ENCODE measurements at regions not wholly inside any gene's neighbourhood (a gene's known extent, or its start where the extent isn't known, plus 50 kb on each side); places are given as distances from the start of the nearest gene placed in this dataset.
"Not testable (repeated sequence)": the region's sequence is repeated elsewhere in the genome, so short reads cannot be mapped to it uniquely, and the experiment has no call there.

DNA sequence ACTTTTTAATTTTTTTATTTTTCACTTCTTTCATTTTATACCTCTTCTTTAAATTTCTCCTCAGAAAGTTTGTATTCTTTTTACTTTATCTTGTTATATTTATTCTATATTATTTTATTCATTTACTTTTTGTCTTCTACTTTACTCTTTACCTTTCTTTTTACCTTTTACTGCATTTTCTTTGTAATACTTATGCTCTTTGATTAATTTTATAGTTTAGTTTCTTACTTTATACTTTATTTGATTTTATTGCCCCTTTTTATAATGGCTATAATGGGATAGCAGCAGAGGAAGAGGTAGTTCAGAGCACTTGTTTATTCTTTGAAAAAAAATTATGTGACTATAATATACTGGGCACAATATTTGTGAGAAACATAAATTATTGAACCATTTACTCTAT is 542.6 kb upstream of the SPRY2 start:
- DNase-seq (ENCODE audit: low read depth in 6 of 9, low spot score in 9 of 9), result no peak

DNA sequence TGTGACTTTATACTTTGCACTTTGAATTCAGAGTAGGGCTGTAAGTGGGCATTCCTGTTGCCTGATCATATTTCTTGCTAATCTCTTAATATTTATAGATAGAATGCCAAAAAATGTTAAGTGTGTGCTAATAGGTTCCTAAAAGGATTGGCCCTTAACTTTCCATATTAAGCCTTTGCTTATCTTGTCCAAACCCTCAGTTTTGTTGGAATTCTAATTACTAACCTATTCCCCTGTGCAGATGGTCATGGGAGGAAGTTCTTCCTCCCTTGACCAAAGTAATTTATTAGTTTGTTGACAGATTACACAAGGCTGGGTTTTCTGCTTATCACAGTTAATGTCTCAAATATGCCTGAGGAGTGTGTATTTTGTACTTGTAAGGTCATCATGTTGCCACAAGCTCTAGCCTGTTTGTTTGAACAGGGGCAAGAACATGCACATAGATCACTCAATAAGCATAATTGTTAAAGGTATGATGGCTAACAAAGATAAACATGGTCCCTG is 541.1 kb upstream of the SPRY2 start:
- Histone ChIP-seq H3K27ac (ENCODE audit: low read depth in 1 of 2, low read length in 1 of 2) (no peak overlapping the region), H3K4me3 (ENCODE audit: low read length in 2 of 2) (no peak overlapping the region), H3K36me3 (ENCODE audit: control insufficient read depth in 2 of 2, insufficient read depth in 2 of 2, low read length in 1 of 2) (no peaks in the 10 kb centered on the region), H3K27me3 (ENCODE audit: control insufficient read depth in 2 of 2, insufficient read depth in 1 of 2, low read length in 1 of 2) (no peaks in the 10 kb centered on the region), H3K9me3 (ENCODE audit: control insufficient read depth in 2 of 2, insufficient read depth in 1 of 2, low read length in 1 of 2) (no peaks in the 10 kb centered on the region), H3K4me1 (ENCODE audit: control insufficient read depth in 2 of 2, insufficient read depth in 2 of 2, low read length in 2 of 2) (no peaks in the 10 kb centered on the region)
- no peak for DNase-seq (ENCODE audit: low read depth in 6 of 9, low spot score in 9 of 9)

More for the DNA sequence above, 542.6 kb upstream of the SPRY2 start:
- Histone ChIP-seq H3K9me3 (ENCODE audit: control insufficient read depth in 2 of 2, insufficient read depth in 1 of 2, low read length in 1 of 2) (no peaks in the 10 kb centered on the region), H3K4me3 (ENCODE audit: low read length in 2 of 2) (no peak overlapping the region), H3K27me3 (ENCODE audit: control insufficient read depth in 2 of 2, insufficient read depth in 1 of 2, low read length in 1 of 2) (no peaks in the 10 kb centered on the region), H3K4me1 (ENCODE audit: control insufficient read depth in 2 of 2, insufficient read depth in 2 of 2, low read length in 2 of 2) (no peaks in the 10 kb centered on the region), H3K36me3 (ENCODE audit: control insufficient read depth in 2 of 2, insufficient read depth in 2 of 2, low read length in 1 of 2) (no peaks in the 10 kb centered on the region), H3K27ac (ENCODE audit: low read depth in 1 of 2, low read length in 1 of 2) (no peak overlapping the region)

DNA sequence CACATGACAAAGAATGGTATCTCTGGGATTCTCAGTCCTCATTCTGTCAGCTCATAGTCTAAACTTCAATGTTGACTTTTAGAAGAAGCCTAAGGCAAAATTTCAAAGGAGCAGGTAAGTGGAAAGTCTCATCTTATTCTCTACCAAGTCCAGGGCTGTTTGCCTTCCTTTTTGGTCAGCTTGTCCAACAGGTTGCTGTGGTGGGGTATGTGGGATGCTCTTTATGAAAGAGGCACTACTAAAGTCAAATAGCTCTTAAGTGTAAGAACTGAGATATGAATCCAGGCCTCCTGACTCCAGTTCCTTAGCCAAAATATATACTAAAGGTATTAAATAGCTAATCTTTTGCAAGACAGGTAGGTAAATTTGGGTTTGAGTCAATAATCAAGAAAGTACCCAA is 540.6 kb upstream of the SPRY2 start:
- Histone ChIP-seq H3K4me1 (ENCODE audit: control insufficient read depth in 2 of 2, insufficient read depth in 2 of 2, low read length in 2 of 2) (no peaks in the 10 kb centered on the region), H3K36me3 (ENCODE audit: control insufficient read depth in 2 of 2, insufficient read depth in 2 of 2, low read length in 1 of 2) (no peaks in the 10 kb centered on the region), H3K27me3 (ENCODE audit: control insufficient read depth in 2 of 2, insufficient read depth in 1 of 2, low read length in 1 of 2) (no peaks in the 10 kb centered on the region), H3K27ac (ENCODE audit: low read depth in 1 of 2, low read length in 1 of 2) (no peak overlapping the region), H3K9me3 (ENCODE audit: control insufficient read depth in 2 of 2, insufficient read depth in 1 of 2, low read length in 1 of 2) (no peaks in the 10 kb centered on the region), H3K4me3 (ENCODE audit: low read length in 2 of 2) (no peak overlapping the region)
- DNase-seq (ENCODE audit: low read depth in 6 of 9, low spot score in 9 of 9), result no peak

DNA sequence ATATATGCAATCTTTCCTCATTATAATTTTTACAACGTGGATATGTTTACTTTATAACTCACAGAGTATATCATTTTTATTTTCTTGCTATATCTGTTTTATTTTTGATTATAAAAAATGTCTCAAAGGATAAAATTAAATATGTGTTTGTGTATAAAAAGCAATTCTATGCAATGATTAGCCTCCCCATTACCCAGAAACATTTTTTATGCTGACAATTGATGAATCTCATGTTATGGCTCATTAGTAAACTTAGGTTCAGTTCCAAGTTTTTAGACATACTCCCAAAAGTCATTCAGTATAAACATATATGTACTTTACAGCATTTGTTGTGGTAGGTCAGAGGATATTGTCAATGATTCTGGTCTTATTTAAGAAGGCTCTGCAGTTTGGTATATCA is 540.1 kb upstream of the SPRY2 start:
- Histone ChIP-seq H3K27ac (ENCODE audit: low read depth in 1 of 2, low read length in 1 of 2) (no peak overlapping the region), H3K4me1 (ENCODE audit: control insufficient read depth in 2 of 2, insufficient read depth in 2 of 2, low read length in 2 of 2) (no peaks in the 10 kb centered on the region), H3K4me3 (ENCODE audit: low read length in 2 of 2) (no peak overlapping the region), H3K9me3 (ENCODE audit: control insufficient read depth in 2 of 2, insufficient read depth in 1 of 2, low read length in 1 of 2) (no peaks in the 10 kb centered on the region), H3K27me3 (ENCODE audit: control insufficient read depth in 2 of 2, insufficient read depth in 1 of 2, low read length in 1 of 2) (no peaks in the 10 kb centered on the region), H3K36me3 (ENCODE audit: control insufficient read depth in 2 of 2, insufficient read depth in 2 of 2, low read length in 1 of 2) (no peaks in the 10 kb centered on the region)
- 85% methylated on average over 1 of the region's 1 CpG for WGBS
- no peak for DNase-seq (ENCODE audit: low read depth in 6 of 9, low spot score in 9 of 9)

DNA sequence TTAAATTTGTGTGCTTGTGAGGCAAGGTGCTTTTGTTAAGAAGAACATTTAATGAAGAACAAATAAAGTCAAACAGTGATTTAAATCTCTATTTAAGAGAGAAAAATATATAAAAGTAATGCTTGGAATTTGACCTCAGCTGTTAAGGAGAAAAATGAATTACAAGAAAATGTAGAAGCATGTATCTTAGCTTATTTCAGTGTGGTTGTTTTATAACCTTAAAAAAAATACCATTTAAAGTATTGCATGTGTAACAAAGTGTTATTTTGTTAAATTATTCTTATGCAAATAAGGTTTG is 537.0 kb upstream of the SPRY2 start:
- DNase-seq (ENCODE audit: low read depth in 6 of 9, low spot score in 9 of 9), result no peak
- Histone ChIP-seq H3K36me3 (ENCODE audit: control insufficient read depth in 2 of 2, insufficient read depth in 2 of 2, low read length in 1 of 2) (no peaks in the 10 kb centered on the region), H3K4me3 (ENCODE audit: low read length in 2 of 2) (no peak overlapping the region), H3K4me1 (ENCODE audit: control insufficient read depth in 2 of 2, insufficient read depth in 2 of 2, low read length in 2 of 2) (no peaks in the 10 kb centered on the region), H3K27me3 (ENCODE audit: control insufficient read depth in 2 of 2, insufficient read depth in 1 of 2, low read length in 1 of 2) (no peaks in the 10 kb centered on the region), H3K27ac (ENCODE audit: low read depth in 1 of 2, low read length in 1 of 2) (no peak overlapping the region), H3K9me3 (ENCODE audit: control insufficient read depth in 2 of 2, insufficient read depth in 1 of 2, low read length in 1 of 2) (no peaks in the 10 kb centered on the region)

DNA sequence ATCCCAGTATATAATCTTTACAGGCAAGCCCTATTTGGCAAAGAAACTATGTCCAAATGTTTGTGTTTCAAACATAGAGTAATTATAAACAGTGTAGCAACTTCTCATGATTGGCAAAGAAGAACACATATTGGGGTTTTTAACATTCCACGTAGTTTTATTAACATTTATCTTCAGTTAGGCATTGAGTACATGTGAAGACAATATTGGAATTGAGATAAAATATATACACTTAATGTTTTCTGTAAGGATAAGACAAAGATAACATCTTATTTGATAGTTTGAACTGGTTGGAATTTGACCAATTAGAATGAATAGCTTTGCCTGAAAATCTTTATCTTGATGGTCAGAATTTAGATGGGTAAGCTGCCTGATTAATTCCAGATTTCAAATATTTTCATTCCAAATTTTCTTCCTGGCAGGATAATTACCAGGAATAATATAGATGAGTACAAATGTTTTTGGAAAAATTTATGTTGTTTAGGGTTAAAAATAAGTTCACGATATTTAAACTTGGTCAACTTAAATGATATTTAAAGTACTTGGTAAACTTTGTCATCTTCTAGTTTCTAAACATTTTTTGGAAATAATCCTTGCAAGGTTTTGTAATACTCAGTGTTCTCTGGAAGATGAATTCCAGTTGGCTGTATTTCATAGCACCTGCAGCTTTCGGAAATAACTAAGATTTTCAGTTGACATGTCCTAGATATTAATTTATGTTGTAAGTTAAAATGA is 536.5 kb upstream of the SPRY2 start:
- Histone ChIP-seq H3K36me3 (ENCODE audit: control insufficient read depth in 2 of 2, insufficient read depth in 2 of 2, low read length in 1 of 2) (no peaks in the 10 kb centered on the region), H3K4me3 (ENCODE audit: low read length in 2 of 2) (no peak overlapping the region), H3K27me3 (ENCODE audit: control insufficient read depth in 2 of 2, insufficient read depth in 1 of 2, low read length in 1 of 2) (no peaks in the 10 kb centered on the region), H3K4me1 (ENCODE audit: control insufficient read depth in 2 of 2, insufficient read depth in 2 of 2, low read length in 2 of 2) (no peaks in the 10 kb centered on the region), H3K27ac (ENCODE audit: low read depth in 1 of 2, low read length in 1 of 2) (no peak overlapping the region), H3K9me3 (ENCODE audit: control insufficient read depth in 2 of 2, insufficient read depth in 1 of 2, low read length in 1 of 2) (no peaks in the 10 kb centered on the region)
- DNase-seq (ENCODE audit: low read depth in 6 of 9, low spot score in 9 of 9), result no peak
- 91% methylated on average over 3 of the region's 3 CpGs for WGBS

DNA sequence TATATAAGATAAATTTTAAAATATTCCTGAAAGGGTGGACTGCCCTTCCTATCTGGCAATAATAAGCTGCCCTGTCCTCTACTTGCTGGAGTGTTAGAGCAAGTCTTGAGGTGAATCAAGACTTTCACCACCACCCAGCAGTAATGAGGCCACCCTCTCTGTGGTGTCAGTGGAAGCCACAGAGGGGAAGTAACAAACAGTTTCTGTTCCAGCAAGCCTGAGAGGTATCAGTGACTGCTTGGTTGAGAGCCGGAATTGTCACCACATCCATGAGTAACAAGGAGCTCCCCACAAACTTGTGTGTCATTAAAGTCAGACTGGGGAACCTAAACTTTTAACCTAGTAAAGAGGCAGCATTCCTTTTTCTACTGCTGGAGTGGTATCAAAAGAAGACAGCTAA is 532.7 kb upstream of the SPRY2 start:
- H3K36me3 ChIP-seq (ENCODE audit: control insufficient read depth in 2 of 2, insufficient read depth in 2 of 2, low read length in 1 of 2), result no peaks in the 10 kb centered on the region
- no peak overlapping the region for H3K4me3 ChIP-seq (ENCODE audit: low read length in 2 of 2)
- no peaks in the 10 kb centered on the region for H3K27me3 ChIP-seq (ENCODE audit: control insufficient read depth in 2 of 2, insufficient read depth in 1 of 2, low read length in 1 of 2)
- no peak overlapping the region for H3K27ac ChIP-seq (ENCODE audit: low read depth in 1 of 2, low read length in 1 of 2)
- H3K4me1 ChIP-seq (ENCODE audit: control insufficient read depth in 2 of 2, insufficient read depth in 2 of 2, low read length in 2 of 2), result no peaks in the 10 kb centered on the region
- no peaks in the 10 kb centered on the region for H3K9me3 ChIP-seq (ENCODE audit: control insufficient read depth in 2 of 2, insufficient read depth in 1 of 2, low read length in 1 of 2)
- 9% methylated on average over 1 of the region's 1 CpG for WGBS
- DNase-seq (ENCODE audit: low read depth in 6 of 9, low spot score in 9 of 9), result peak in 6 of 9 donors; percentile 6 to 51 (median 10)

DNA sequence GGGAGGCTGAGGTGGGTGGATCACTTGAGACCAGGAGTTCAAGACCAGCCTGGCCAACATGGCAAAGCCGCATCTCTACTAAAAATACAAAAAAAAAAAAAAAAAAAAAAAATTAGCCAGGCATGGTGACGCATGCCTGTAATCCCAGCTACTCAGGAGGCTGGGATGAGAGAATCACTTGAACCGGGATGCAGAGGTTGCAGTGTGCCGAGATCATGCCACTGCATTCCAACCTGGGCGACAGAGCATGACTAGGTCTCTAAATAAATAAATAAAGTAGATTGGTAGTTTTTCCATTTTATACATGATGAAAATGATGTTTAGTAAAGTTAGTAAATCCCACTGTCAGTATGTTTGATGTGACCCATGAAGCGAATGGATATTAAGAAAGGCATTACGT is 531.0 kb upstream of the SPRY2 start:
- H3K27ac ChIP-seq (ENCODE audit: low read depth in 1 of 2, low read length in 1 of 2); H3K4me3 ChIP-seq (ENCODE audit: low read length in 2 of 2); H3K27me3 ChIP-seq (ENCODE audit: control insufficient read depth in 2 of 2, insufficient read depth in 1 of 2, low read length in 1 of 2); H3K4me1 ChIP-seq (ENCODE audit: control insufficient read depth in 2 of 2, insufficient read depth in 2 of 2, low read length in 2 of 2); DNase-seq (ENCODE audit: low read depth in 6 of 9, low spot score in 9 of 9); H3K9me3 ChIP-seq (ENCODE audit: control insufficient read depth in 2 of 2, insufficient read depth in 1 of 2, low read length in 1 of 2); H3K36me3 ChIP-seq (ENCODE audit: control insufficient read depth in 2 of 2, insufficient read depth in 2 of 2, low read length in 1 of 2): not testable (repeated sequence)
- 97% methylated on average over 7 of the region's 7 CpGs for whole genome bisulfite sequencing

DNA sequence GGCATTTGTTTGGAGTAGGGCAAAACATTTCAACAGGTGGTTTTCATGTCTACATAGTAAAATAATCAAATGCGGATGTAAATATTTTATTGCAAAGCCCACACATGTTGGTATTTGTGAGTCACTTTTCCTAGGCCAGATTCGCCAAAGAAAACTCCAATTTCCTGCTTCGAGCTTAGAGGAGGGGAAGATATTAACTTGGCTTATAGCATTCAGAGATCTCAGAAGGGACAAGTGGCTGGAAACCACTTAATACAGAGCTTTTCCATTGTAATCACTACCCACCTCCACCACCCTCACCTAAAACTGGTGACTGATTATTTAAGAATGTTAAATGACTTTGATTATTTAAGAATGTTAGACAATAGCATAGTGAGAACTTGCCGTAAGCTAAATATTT is 530.6 kb upstream of the SPRY2 start:
- H3K36me3 ChIP-seq (ENCODE audit: control insufficient read depth in 2 of 2, insufficient read depth in 2 of 2, low read length in 1 of 2), result no peaks in the 10 kb centered on the region
- DNase-seq (ENCODE audit: low read depth in 6 of 9, low spot score in 9 of 9), result no peak
- 98% methylated on average over 4 of the region's 4 CpGs for WGBS
- no peaks in the 10 kb centered on the region for H3K9me3 ChIP-seq (ENCODE audit: control insufficient read depth in 2 of 2, insufficient read depth in 1 of 2, low read length in 1 of 2)
- H3K4me3 ChIP-seq (ENCODE audit: low read length in 2 of 2), result no peak overlapping the region
- H3K27me3 ChIP-seq (ENCODE audit: control insufficient read depth in 2 of 2, insufficient read depth in 1 of 2, low read length in 1 of 2), result no peaks in the 10 kb centered on the region
- H3K27ac ChIP-seq (ENCODE audit: low read depth in 1 of 2, low read length in 1 of 2), result no peak overlapping the region
- H3K4me1 ChIP-seq (ENCODE audit: control insufficient read depth in 2 of 2, insufficient read depth in 2 of 2, low read length in 2 of 2), result no peaks in the 10 kb centered on the region

DNA sequence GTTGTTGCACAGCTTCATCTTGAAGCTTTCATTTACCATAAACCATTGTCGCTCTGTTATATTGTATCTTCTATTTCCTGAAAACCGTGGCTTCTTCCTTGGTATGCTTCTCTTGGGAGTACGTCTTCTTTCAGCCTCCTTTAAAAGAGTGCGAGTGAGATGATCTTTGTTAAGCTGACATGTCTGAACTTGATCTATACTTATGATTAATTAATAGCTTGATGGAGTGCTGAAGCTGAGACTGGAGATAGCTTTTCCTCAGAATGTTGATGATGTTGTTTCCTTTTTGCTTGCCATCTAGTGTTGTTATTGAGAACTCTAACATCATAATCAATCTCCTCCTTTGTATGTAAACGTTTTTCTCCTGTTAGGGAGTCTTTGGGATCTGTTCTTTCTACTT is 529.3 kb upstream of the SPRY2 start:
- Histone ChIP-seq H3K4me1 (ENCODE audit: control insufficient read depth in 2 of 2, insufficient read depth in 2 of 2, low read length in 2 of 2) (no peaks in the 10 kb centered on the region), H3K4me3 (ENCODE audit: low read length in 2 of 2) (no peak overlapping the region), H3K36me3 (ENCODE audit: control insufficient read depth in 2 of 2, insufficient read depth in 2 of 2, low read length in 1 of 2) (no peaks in the 10 kb centered on the region), H3K27ac (ENCODE audit: low read depth in 1 of 2, low read length in 1 of 2) (no peak overlapping the region), H3K27me3 (ENCODE audit: control insufficient read depth in 2 of 2, insufficient read depth in 1 of 2, low read length in 1 of 2) (no peaks in the 10 kb centered on the region), H3K9me3 (ENCODE audit: control insufficient read depth in 2 of 2, insufficient read depth in 1 of 2, low read length in 1 of 2) (no peaks in the 10 kb centered on the region)
- no peak for DNase-seq (ENCODE audit: low read depth in 6 of 9, low spot score in 9 of 9)
- WGBS, result 90% methylated on average over 5 of the region's 5 CpGs

Data from thymus (tissue), 11 donors.